ENCODE measurements at regions not wholly inside any gene's neighbourhood (a gene's known extent, or its start where the extent isn't known, plus 50 kb on each side); places are given as distances from the start of the nearest gene placed in this dataset.

DNA sequence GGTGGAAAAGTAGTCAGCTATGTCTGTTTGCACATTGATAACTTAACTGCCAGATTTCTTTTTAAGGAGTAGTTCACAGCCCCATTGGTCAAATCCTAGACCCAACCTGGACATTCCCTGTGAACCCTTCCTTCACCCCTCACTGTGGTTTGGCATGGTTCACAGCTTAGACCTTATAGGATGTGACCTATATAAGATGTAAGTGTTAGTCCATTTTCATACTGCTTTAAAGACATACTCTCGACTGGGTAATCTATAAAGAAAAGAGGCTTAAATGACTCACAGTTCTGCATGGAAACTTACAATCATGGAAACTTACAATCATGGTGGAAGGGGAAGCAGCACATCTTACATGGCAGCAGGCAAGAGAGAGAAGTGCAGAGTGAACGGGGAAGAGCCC, 1066.2 kb downstream of the TTLL7 start:
- TF ChIP-seq, protein P1, sequence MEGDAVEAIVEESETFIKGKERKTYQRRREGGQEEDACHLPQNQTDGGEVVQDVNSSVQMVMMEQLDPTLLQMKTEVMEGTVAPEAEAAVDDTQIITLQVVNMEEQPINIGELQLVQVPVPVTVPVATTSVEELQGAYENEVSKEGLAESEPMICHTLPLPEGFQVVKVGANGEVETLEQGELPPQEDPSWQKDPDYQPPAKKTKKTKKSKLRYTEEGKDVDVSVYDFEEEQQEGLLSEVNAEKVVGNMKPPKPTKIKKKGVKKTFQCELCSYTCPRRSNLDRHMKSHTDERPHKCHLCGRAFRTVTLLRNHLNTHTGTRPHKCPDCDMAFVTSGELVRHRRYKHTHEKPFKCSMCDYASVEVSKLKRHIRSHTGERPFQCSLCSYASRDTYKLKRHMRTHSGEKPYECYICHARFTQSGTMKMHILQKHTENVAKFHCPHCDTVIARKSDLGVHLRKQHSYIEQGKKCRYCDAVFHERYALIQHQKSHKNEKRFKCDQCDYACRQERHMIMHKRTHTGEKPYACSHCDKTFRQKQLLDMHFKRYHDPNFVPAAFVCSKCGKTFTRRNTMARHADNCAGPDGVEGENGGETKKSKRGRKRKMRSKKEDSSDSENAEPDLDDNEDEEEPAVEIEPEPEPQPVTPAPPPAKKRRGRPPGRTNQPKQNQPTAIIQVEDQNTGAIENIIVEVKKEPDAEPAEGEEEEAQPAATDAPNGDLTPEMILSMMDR (IDR thresholded peaks at IDR 0.05), result no peak
- no peak for TF ChIP-seq POLR2A (IDR thresholded peaks at IDR 0.05)

Data from uterus (tissue), 2 donors.